Nephron progenitor cell (in vitro differentiated cells): ENCODE measurements at regions not wholly inside any gene's neighbourhood (a gene's known extent, or its start where the extent isn't known, plus 50 kb on each side); places are given as distances from the start of the nearest gene placed in this dataset.

Experiments
- DNase-seq: peaks from one replicate; pipeline ENCODE4 v3.0.0; 2021
- H3K27ac Mint-ChIP-seq: 2 replicates; pipeline ENCODE4 v1.8.0; 2021; ENCODE audit warnings: mild to moderate bottlenecking, moderate library complexity, mixed read lengths
- H3K27me3 Mint-ChIP-seq: 2 replicates; pipeline ENCODE4 v1.8.0; 2021; ENCODE audit warnings: mild to moderate bottlenecking, low read depth, mixed read lengths; ENCODE audit not compliant: poor library complexity
- H3K36me3 Mint-ChIP-seq: 2 replicates; pipeline ENCODE4 v1.8.0; 2021; ENCODE audit warnings: low read depth, mixed read lengths
- H3K4me1 Mint-ChIP-seq: 2 replicates; pipeline ENCODE4 v1.8.0; 2021; ENCODE audit warnings: mixed read lengths
- H3K4me3 Mint-ChIP-seq: 2 replicates; pipeline ENCODE4 v1.8.0; 2021; ENCODE audit warnings: mild to moderate bottlenecking, moderate library complexity, mixed read lengths
- H3K9me3 Mint-ChIP-seq: 2 replicates; pipeline ENCODE4 v1.8.0; 2021; ENCODE audit warnings: mild to moderate bottlenecking, moderate library complexity, mixed read lengths
- TF ChIP-seq, protein P1 (sequence below): fragments of 200-600 bp; sonication (generic); IDR thresholded peaks from 2 replicates; pipeline ENCODE4 v1.5.0; 2021; ENCODE audit warnings: antibody characterized with exemption

DNA sequence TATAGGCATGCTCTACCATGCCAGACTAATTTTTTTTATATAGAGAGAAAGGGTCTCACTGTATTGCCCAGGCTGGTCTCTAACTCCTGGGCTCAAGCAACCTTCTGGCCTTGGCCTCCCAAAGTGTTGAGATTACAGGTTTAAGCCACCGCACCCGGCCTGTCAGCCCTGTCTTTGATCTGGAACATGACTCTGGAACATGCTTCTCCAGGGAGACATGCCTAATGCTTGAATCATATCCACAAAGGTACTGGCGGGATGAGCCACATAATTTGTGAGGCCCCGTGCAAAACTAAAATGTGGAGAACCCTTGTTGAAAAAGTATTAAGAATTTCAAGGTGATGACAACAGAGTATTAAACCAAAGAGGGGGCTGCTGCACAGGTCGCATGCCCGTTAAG lies 282.8 kb downstream of the ARHGAP12 start:
- TF ChIP-seq, protein P1, sequence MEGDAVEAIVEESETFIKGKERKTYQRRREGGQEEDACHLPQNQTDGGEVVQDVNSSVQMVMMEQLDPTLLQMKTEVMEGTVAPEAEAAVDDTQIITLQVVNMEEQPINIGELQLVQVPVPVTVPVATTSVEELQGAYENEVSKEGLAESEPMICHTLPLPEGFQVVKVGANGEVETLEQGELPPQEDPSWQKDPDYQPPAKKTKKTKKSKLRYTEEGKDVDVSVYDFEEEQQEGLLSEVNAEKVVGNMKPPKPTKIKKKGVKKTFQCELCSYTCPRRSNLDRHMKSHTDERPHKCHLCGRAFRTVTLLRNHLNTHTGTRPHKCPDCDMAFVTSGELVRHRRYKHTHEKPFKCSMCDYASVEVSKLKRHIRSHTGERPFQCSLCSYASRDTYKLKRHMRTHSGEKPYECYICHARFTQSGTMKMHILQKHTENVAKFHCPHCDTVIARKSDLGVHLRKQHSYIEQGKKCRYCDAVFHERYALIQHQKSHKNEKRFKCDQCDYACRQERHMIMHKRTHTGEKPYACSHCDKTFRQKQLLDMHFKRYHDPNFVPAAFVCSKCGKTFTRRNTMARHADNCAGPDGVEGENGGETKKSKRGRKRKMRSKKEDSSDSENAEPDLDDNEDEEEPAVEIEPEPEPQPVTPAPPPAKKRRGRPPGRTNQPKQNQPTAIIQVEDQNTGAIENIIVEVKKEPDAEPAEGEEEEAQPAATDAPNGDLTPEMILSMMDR, result no peak
- H3K36me3 Mint-ChIP-seq, result no peaks in the 10 kb centered on the region

DNA sequence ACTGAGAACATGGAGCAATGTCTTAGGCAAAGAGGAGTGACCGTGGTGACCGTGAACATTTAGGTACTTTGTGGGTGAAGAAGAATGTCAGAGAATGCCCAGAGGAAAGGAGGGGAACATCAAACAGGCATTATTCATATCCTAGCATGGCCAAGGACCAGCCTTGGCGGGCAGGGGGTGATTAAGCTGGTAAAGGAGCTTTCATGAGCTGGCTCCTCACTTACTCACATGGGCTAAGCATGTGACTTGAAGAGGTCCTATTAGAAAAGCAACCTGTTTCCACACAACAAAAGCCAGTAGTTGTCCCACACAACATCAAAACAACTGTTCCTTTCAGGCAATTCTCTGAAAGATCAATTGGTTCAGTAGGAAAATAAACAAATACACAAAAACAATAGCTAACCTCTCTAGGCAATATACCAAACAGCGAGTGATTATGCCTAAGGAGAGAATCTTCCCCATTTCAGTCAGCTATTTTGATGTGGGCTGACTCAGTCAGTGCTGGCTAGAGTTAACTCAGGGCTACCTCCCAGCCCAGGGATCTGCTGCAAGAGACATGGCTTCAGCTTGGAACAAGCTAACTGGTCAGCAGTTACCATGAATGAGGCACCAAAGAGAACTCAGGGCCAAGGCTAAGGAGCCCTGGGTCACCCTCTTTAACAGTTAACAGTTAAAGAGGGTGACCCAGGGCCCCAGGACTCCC lies 283.5 kb downstream of the ARHGAP12 start:
- no peak for DNase-seq
- Mint-ChIP-seq H3K27me3 (peaks cover 4% of the 10 kb centered on the region), H3K4me3 (no peak overlapping the region), H3K9me3 (peaks cover 21% of the 10 kb centered on the region), H3K4me1 (peaks cover 3% of the 10 kb centered on the region), H3K27ac (no peak overlapping the region), H3K36me3 (no peaks in the 10 kb centered on the region)
- TF ChIP-seq, protein P1, result no peak

More for the DNA sequence above, 282.8 kb downstream of the ARHGAP12 start:
- Mint-ChIP-seq H3K4me3 (no peak overlapping the region), H3K27ac (no peak overlapping the region), H3K27me3 (peaks cover 4% of the 10 kb centered on the region), H3K4me1 (peaks cover 6% of the 10 kb centered on the region), H3K9me3 (peaks cover 16% of the 10 kb centered on the region)
- no peak for DNase-seq

DNA sequence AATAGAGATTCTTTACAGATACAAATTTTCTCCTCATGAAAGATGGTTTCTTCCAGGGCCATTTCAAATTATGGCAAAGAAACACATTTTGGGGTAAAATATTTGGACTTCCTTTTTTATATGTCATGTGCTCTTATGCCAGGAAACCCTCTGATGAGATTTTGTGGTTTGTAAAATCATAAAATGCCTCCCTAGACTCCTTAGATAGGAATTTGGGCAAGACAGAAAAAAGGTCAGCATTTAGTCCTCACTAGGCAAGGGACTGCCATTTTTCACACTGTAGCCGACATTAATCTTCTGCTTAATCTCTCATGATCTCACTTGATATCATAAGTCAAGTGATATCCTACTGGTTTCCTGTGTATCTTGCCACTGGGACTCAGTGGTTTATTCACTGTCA lies 286.4 kb downstream of the ARHGAP12 start:
- no peak overlapping the region for H3K4me3 Mint-ChIP-seq

DNA sequence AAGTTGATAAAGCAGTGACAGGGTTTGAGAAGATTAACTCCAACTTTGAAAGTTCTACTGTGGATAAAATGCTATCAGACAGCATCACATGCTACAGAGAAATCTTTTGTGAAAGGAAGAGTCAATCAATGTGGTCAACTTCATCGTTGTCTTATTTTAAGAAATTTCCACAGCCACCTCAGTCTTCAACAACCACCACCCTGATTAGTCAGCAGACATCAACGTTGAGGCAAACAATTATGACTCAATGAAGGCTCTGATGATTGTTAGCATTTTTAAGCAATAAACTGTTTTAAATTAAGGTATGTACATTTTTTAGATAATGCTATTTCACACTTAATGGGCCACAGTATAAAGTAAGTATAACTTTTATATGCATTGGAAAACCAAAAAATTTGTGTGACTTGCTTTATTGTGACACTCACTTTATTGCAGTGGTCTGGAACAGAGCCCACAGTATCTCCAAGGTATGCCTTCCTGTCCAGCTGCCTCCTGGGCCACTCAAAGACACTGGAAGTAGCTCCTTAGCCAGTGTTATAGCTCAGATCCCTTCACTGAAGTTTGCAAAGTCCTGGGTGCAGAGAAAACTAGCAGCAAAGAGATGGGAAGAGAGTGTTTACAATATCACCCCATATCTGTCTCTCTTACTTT lies 293.1 kb downstream of the ARHGAP12 start:
- TF ChIP-seq, protein P1, result no peak
- Mint-ChIP-seq H3K27ac (no peak overlapping the region), H3K36me3 (no peaks in the 10 kb centered on the region), H3K9me3 (peaks cover 38% of the 10 kb centered on the region), H3K4me1 (no peaks in the 10 kb centered on the region), H3K4me3 (no peak overlapping the region), H3K27me3 (peaks cover 8% of the 10 kb centered on the region)
- DNase-seq, result no peak

More for the DNA sequence above, 286.4 kb downstream of the ARHGAP12 start:
- TF ChIP-seq, protein P1, result no peak
- H3K36me3 Mint-ChIP-seq, result no peaks in the 10 kb centered on the region
- DNase-seq, result no peak
- no peaks in the 10 kb centered on the region for H3K4me1 Mint-ChIP-seq
- H3K27me3 Mint-ChIP-seq, result peaks cover 8% of the 10 kb centered on the region
- H3K9me3 Mint-ChIP-seq, result peaks cover 38% of the 10 kb centered on the region
- no peak overlapping the region for H3K27ac Mint-ChIP-seq

DNA sequence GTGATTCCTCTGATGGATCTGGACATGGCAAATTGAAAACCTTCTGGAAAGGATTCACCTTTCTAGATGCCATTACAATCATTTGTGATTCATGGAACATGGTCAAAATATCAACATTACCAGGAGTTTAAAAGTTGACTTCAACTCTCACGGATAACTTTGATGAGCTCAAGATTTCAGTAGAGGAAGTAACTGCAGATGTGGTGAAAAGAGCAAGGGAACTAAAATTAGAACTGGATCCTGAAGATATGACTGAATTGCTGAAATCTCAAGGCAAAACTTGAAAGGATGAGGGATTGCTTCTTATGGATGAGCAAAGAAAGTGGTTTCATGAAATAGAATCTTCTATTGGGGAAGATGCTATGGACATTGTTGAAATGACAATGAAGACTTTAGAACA lies 293.6 kb downstream of the ARHGAP12 start:
- H3K27ac Mint-ChIP-seq, result no peak overlapping the region
- DNase-seq, result no peak
- peaks cover 35% of the 10 kb centered on the region for H3K9me3 Mint-ChIP-seq
- no peaks in the 10 kb centered on the region for H3K36me3 Mint-ChIP-seq
- TF ChIP-seq, protein P1, result no peak
- peaks cover 8% of the 10 kb centered on the region for H3K27me3 Mint-ChIP-seq
- H3K4me3 Mint-ChIP-seq, result no peak overlapping the region
- no peaks in the 10 kb centered on the region for H3K4me1 Mint-ChIP-seq
